Ishikawa (cell line): ENCODE measurements at regions not wholly inside any gene's neighbourhood (a gene's known extent, or its start where the extent isn't known, plus 50 kb on each side); places are given as distances from the start of the nearest gene placed in this dataset.

Experiments used
- CEBPB ChIP-seq: IDR thresholded peaks from 2 replicates; pipeline ENCODE4 v1.6.1; 2012
- CREB1 ChIP-seq: IDR thresholded peaks from 2 replicates; pipeline ENCODE4 v1.6.1; 2012; ENCODE audit warnings: low read depth
- EP300 ChIP-seq: IDR thresholded peaks from 2 replicates; pipeline ENCODE4 v1.6.1; 2012; ENCODE audit warnings: borderline replicate concordance
- FOXM1 ChIP-seq: IDR thresholded peaks from 2 replicates; pipeline ENCODE4 v1.6.1; 2012; ENCODE audit warnings: low read depth, borderline replicate concordance
- NFIC ChIP-seq: IDR thresholded peaks from 2 replicates; pipeline ENCODE4 v1.6.1; 2012
- RAD21 ChIP-seq: IDR thresholded peaks from 2 replicates; pipeline ENCODE4 v1.6.1; 2012; ENCODE audit warnings: low read depth
- YY1 ChIP-seq: IDR thresholded peaks from 2 replicates; pipeline ENCODE4 v1.6.1; 2012; ENCODE audit warnings: low read depth
- TF ChIP-seq, protein P1 (sequence below): IDR thresholded peaks from 2 replicates; pipeline ENCODE4 v1.6.1; 2012
- TF ChIP-seq, protein P2 (sequence below): IDR thresholded peaks from 2 replicates; pipeline ENCODE4 v1.6.1; 2012; ENCODE audit warnings: low read depth, mild to moderate bottlenecking
- TF ChIP-seq, protein P3 (sequence below): IDR thresholded peaks from 2 replicates; pipeline ENCODE4 v1.6.1; 2012

DNA sequence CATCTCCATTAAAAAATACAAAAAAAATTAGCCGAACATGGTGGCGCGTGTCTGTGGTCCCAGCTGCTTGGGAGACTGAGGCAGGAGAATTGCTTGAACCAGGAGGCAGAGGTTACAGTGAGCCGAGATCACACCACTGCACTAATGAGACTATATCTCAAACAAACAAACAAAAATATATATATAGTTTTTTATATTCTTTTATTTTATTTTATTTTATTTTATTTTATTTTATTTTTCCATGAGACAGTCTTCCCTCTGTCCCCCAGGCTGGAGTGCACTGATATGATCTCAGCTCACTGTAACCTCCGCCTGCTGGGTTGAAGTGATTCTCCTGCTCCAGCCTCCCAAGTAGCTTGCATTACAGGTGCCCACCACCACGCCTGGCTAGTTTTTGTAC is 79.5 kb downstream of the IRF2BPL start:
- TF ChIP-seq CEBPB (no peak), YY1 (no peak), CREB1 (no peak), NFIC (no peak), EP300 (no peak), RAD21 (no peak), FOXM1 (no peak)
- TF ChIP-seq, protein P1, sequence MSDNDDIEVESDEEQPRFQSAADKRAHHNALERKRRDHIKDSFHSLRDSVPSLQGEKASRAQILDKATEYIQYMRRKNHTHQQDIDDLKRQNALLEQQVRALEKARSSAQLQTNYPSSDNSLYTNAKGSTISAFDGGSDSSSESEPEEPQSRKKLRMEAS: no peak
- TF ChIP-seq, protein P2, sequence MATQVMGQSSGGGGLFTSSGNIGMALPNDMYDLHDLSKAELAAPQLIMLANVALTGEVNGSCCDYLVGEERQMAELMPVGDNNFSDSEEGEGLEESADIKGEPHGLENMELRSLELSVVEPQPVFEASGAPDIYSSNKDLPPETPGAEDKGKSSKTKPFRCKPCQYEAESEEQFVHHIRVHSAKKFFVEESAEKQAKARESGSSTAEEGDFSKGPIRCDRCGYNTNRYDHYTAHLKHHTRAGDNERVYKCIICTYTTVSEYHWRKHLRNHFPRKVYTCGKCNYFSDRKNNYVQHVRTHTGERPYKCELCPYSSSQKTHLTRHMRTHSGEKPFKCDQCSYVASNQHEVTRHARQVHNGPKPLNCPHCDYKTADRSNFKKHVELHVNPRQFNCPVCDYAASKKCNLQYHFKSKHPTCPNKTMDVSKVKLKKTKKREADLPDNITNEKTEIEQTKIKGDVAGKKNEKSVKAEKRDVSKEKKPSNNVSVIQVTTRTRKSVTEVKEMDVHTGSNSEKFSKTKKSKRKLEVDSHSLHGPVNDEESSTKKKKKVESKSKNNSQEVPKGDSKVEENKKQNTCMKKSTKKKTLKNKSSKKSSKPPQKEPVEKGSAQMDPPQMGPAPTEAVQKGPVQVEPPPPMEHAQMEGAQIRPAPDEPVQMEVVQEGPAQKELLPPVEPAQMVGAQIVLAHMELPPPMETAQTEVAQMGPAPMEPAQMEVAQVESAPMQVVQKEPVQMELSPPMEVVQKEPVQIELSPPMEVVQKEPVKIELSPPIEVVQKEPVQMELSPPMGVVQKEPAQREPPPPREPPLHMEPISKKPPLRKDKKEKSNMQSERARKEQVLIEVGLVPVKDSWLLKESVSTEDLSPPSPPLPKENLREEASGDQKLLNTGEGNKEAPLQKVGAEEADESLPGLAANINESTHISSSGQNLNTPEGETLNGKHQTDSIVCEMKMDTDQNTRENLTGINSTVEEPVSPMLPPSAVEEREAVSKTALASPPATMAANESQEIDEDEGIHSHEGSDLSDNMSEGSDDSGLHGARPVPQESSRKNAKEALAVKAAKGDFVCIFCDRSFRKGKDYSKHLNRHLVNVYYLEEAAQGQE: no peak
- TF ChIP-seq, protein P3, sequence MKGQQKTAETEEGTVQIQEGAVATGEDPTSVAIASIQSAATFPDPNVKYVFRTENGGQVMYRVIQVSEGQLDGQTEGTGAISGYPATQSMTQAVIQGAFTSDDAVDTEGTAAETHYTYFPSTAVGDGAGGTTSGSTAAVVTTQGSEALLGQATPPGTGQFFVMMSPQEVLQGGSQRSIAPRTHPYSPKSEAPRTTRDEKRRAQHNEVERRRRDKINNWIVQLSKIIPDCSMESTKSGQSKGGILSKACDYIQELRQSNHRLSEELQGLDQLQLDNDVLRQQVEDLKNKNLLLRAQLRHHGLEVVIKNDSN: no peak
